Lung (tissue), 11 donors: ENCODE measurements at regions not wholly inside any gene's neighbourhood (a gene's known extent, or its start where the extent isn't known, plus 50 kb on each side); places are given as distances from the start of the nearest gene placed in this dataset.
"Not testable (repeated sequence)": the region's sequence is repeated elsewhere in the genome, so short reads cannot be mapped to it uniquely, and the experiment has no call there.

Experiments
- ATAC-seq: fragments of 200-7000 bp; cut with Tn5 transposase; one replicate; pipeline ENCODE4 v1.9.1; 2020; ENCODE audit warnings: moderate number of reproducible peaks; ENCODE audit not compliant: insufficient read depth, low FRiP score
- DNase-seq, 3 donors: peaks; one replicate each; pipeline ENCODE4 v3.0.0-alpha.2; 2013 to 2017
- H3K27ac ChIP-seq, 2 donors: one replicate each; pipeline ENCODE4 v1.5.1; 2013; ENCODE audit warnings: mild to moderate bottlenecking in 2 of 2, moderate library complexity in 2 of 2, control low read depth in 1 of 2, inconsistent platforms in 1 of 2, low read depth in 1 of 2, low read length in 1 of 2
- H3K27me3 ChIP-seq, 3 donors: one replicate each; pipeline ENCODE4 v1.5.1; 2013; ENCODE audit warnings: low read length in 2 of 3; ENCODE audit not compliant: control insufficient read depth in 3 of 3, insufficient read depth in 3 of 3
- H3K36me3 ChIP-seq, 4 donors: one replicate each; pipeline ENCODE4 v1.5.1; 2013; ENCODE audit warnings: low read length in 4 of 4, mild to moderate bottlenecking in 1 of 4, moderate library complexity in 1 of 4; ENCODE audit not compliant: control insufficient read depth in 4 of 4, insufficient read depth in 4 of 4
- H3K4me1 ChIP-seq, 5 donors: one replicate each; pipeline ENCODE4 v1.5.1; 2013; ENCODE audit warnings: low read length in 5 of 5, mild to moderate bottlenecking in 2 of 5, moderate library complexity in 1 of 5; ENCODE audit not compliant: control insufficient read depth in 5 of 5, insufficient read depth in 5 of 5
- H3K4me3 ChIP-seq: one replicate; pipeline ENCODE4 v1.5.1; 2013; ENCODE audit warnings: mild to moderate bottlenecking, control low read depth, moderate library complexity
- H3K9ac ChIP-seq, 2 donors: one replicate each; pipeline ENCODE4 v1.5.1; 2013; ENCODE audit warnings: low read length in 2 of 2, control low read depth in 1 of 2; ENCODE audit not compliant: insufficient read depth in 1 of 2
- H3K9me3 ChIP-seq, 4 donors: one replicate each; pipeline ENCODE4 v1.5.1; 2013; ENCODE audit warnings: low read length in 3 of 4, mild to moderate bottlenecking in 1 of 4, moderate library complexity in 1 of 4; ENCODE audit not compliant: control insufficient read depth in 4 of 4, insufficient read depth in 3 of 4
- CTCF ChIP-seq: IDR thresholded peaks from 2 replicates; pipeline ENCODE4 v1.5.1; 2012; ENCODE audit warnings: mild to moderate bottlenecking; ENCODE audit errors: control extremely low read depth, extremely low read depth
- WGBS, 2 donors: extraction: QIAGEN DNeasy Blood & Tissue Kit; methylation state at CpG; one replicate each; pipeline ENCODE4 v1.1.7; 2013; 5-methylcytosine and 5-hydroxymethylcytosine counted together
- donor health status: control.
- donor health status: control.
- donor health status: Bipolar disorder and iron deficiency.
- donor health status: healthy.
- donor health status: DM: yes; HTN: yes; CAD: no.

GRCh38 chr4:137896221-137896737, 345.9 kb downstream of the SLC7A11 start:
- Histone ChIP-seq H3K9ac (no peak overlapping the region), H3K4me1 (no peaks in the 10 kb centered on the region), H3K27me3 (no peaks in the 10 kb centered on the region), H3K9me3 (no peaks in the 10 kb centered on the region), H3K4me3 (no peak overlapping the region), H3K27ac (no peak overlapping the region), H3K36me3 (no peaks in the 10 kb centered on the region)
- 87 to 97% methylated on average over 5 of the region's 5 CpGs for WGBS, 2 donors
- ATAC-seq (no peak), DNase-seq (no peak)
- no peak for TF ChIP-seq CTCF

GRCh38 chr4:137895515-137895914, 346.6 kb downstream of the SLC7A11 start:
- WGBS, 2 donors: 96 to 100% methylated on average over 1 of the region's 1 CpG
- DNase-seq, ATAC-seq, H3K4me3 ChIP-seq, H3K9ac ChIP-seq, H3K27ac ChIP-seq, H3K36me3 ChIP-seq, H3K9me3 ChIP-seq, H3K4me1 ChIP-seq, H3K27me3 ChIP-seq: not testable (repeated sequence)

GRCh38 chr4:137892134-137892533, 350.0 kb downstream of the SLC7A11 start:
- no peak overlapping the region for H3K9ac ChIP-seq
- no peak for TF ChIP-seq CTCF
- no peak overlapping the region for H3K27ac ChIP-seq
- no peaks in the 10 kb centered on the region for H3K9me3 ChIP-seq
- ATAC-seq (no peak), DNase-seq (peak in 2 of 3 donors; percentile 31 to 44)
- 78 to 87% methylated on average over 3 of the region's 3 CpGs for WGBS, 2 donors
- no peak overlapping the region for H3K4me3 ChIP-seq
- no peaks in the 10 kb centered on the region for H3K27me3 ChIP-seq
- no peaks in the 10 kb centered on the region for H3K36me3 ChIP-seq
- no peaks in the 10 kb centered on the region for H3K4me1 ChIP-seq

GRCh38 chr4:137890812-137891211, 351.3 kb downstream of the SLC7A11 start:
- ATAC-seq (no peak), DNase-seq (no peak)
- Histone ChIP-seq H3K9ac (no peak overlapping the region), H3K4me3 (no peak overlapping the region), H3K9me3 (no peaks in the 10 kb centered on the region), H3K36me3 (no peaks in the 10 kb centered on the region), H3K27me3 (no peaks in the 10 kb centered on the region), H3K27ac (no peak overlapping the region), H3K4me1 (no peaks in the 10 kb centered on the region)
- TF ChIP-seq CTCF: no peak
- WGBS, 2 donors: 88 to 92% methylated on average over 2 of the region's 2 CpGs
